ENCODE measurements at regions not wholly inside any gene's neighbourhood (a gene's known extent, or its start where the extent isn't known, plus 50 kb on each side); places are given as distances from the start of the nearest gene placed in this dataset.

- TF ChIP-seq, protein P1, sequence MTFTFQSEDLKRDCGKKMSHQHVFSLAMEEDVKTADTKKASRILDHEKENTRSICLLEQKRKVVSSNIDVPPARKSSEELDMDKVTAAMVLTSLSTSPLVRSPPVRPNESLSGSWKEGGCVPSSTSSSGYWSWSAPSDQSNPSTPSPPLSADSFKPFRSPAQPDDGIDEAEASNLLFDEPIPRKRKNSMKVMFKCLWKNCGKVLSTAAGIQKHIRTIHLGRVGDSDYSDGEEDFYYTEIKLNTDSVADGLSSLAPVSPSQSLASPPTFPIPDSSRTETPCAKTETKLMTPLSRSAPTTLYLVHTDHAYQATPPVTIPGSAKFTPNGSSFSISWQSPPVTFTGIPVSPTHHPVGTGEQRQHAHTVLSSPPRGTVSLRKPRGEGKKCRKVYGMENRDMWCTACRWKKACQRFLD (tag by site-specific recombination; IDR thresholded peaks at IDR 0.05), result no peak
- no peak for TF ChIP-seq OVOL3 (tag by site-specific recombination; IDR thresholded peaks at IDR 0.05)
Observed at GRCh38 chr2:136373841-136374240, 255.9 kb upstream of the CXCR4 start (continued).

DNA sequence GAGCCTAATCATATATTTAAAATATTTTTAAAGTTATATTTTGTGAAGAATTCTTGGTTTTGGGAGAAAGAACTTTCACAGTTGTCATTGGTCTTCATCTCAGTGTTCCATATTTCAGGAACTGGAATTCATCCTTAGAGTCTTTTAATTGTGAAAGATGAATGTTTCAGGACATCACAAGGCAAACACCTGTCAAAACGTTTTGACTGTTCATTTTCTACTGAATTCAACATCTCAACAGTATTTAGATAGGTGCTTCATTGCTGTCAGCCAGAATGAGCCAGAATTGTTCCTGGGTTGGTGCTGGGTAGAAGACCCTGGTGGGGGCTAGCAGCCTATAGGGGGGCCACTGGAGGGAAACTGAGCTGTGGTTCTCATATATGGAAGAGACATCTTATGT, 255.1 kb upstream of the CXCR4 start:
- Histone ChIP-seq H3K9me3 (ENCODE audit: control insufficient read depth, insufficient read depth, low read depth, low read length) (no peaks in the 10 kb centered on the region), H3K36me3 (ENCODE audit: control insufficient read depth in 2 of 2, insufficient read depth in 1 of 2, low read length in 2 of 2) (no peaks in the 10 kb centered on the region), H3K27ac (ENCODE audit: extremely low read depth, low read depth, low read length) (no peak overlapping the region), H3K4me3 (ENCODE audit: low read depth, low read length) (no peak overlapping the region), H3K4me1 (ENCODE audit: control insufficient read depth, insufficient read depth, low read length) (no peaks in the 10 kb centered on the region)
- no peak for TF ChIP-seq SCRT2 (tag by site-specific recombination; IDR thresholded peaks at IDR 0.05)
- TF ChIP-seq ZNF792 (tag by site-specific recombination; IDR thresholded peaks at IDR 0.05), result no peak
- no peak for TF ChIP-seq FEZF1 (tag by site-specific recombination; IDR thresholded peaks at IDR 0.05)
- TF ChIP-seq GFI1B (tag by site-specific recombination; IDR thresholded peaks at IDR 0.05), result no peak
- no peak for TF ChIP-seq REPIN1 (tag by site-specific recombination; IDR thresholded peaks at IDR 0.05; ENCODE audit: low read depth)
- no peak for TF ChIP-seq ZSCAN16 (tag by site-specific recombination; IDR thresholded peaks at IDR 0.05)
- no peak for TF ChIP-seq ZNF266 (tag by site-specific recombination; IDR thresholded peaks at IDR 0.05; ENCODE audit: low read depth)
- TF ChIP-seq ZNF416 (tag by site-specific recombination; IDR thresholded peaks at IDR 0.05), result no peak
- CTCF ChIA-PET, result interaction anchor here (2.6 kb wide), 1 partner anchor 459 kb away, joined by 14 read pairs; no protein-coding TSS in a partner anchor
- POLR2A ChIA-PET, result no interaction called here

DNA sequence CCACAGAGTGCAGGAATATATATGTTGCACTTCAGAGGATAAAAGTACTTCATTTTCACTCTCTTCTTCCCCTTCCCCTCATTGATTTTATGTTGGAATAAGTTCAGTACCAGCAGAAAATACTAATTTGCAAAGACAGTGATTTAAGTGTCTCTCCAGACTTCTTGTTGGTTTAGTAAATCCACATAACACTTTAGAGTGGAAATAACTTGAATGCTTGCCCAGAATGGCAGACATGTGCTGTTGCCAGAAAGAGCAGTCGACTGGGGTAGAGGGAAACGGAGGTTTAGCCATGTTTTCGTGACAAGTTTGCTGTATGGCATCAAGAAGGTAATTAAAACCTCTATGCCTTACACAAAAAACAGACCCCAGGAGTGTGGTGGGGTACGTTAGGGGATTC, 246.0 kb upstream of the CXCR4 start:
- no peaks in the 10 kb centered on the region for H3K9me3 ChIP-seq (ENCODE audit: control insufficient read depth, insufficient read depth, low read depth, low read length)
- H3K27ac ChIP-seq (ENCODE audit: extremely low read depth, low read depth, low read length), result no peak overlapping the region
- no peaks in the 10 kb centered on the region for H3K4me1 ChIP-seq (ENCODE audit: control insufficient read depth, insufficient read depth, low read length)
- H3K4me3 ChIP-seq (ENCODE audit: low read depth, low read length), result no peak overlapping the region
- CTCF ChIA-PET, result no interaction called here
- POLR2A ChIA-PET, result no interaction called here
- TF ChIP-seq ZNF837 (tag by site-specific recombination; IDR thresholded peaks at IDR 0.05) (no peak), REPIN1 (tag by site-specific recombination; IDR thresholded peaks at IDR 0.05; ENCODE audit: low read depth) (no peak), ZNF768 (tag by site-specific recombination; IDR thresholded peaks at IDR 0.05) (no peak), ZNF133 (tag by site-specific recombination; IDR thresholded peaks at IDR 0.05) (no peak), HOXD13 (CRISPR knock-in tag; IDR thresholded peaks at IDR 0.05; ENCODE audit: borderline replicate concordance) (no peak), ZSCAN23 (tag by site-specific recombination; IDR thresholded peaks at IDR 0.05) (no peak), ZBTB1 (tag by site-specific recombination; IDR thresholded peaks at IDR 0.05) (no peak), ZNF785 (tag by site-specific recombination; IDR thresholded peaks at IDR 0.05) (no peak), KLF1 (tag by site-specific recombination; IDR thresholded peaks at IDR 0.05) (no peak), ZNF274 (IDR thresholded peaks at IDR 0.05; ENCODE audit: low read length) (no peak), ZNF274 (tag by site-specific recombination; IDR thresholded peaks at IDR 0.05; ENCODE audit: borderline replicate concordance) (no peak)
- TF ChIP-seq, protein P2, sequence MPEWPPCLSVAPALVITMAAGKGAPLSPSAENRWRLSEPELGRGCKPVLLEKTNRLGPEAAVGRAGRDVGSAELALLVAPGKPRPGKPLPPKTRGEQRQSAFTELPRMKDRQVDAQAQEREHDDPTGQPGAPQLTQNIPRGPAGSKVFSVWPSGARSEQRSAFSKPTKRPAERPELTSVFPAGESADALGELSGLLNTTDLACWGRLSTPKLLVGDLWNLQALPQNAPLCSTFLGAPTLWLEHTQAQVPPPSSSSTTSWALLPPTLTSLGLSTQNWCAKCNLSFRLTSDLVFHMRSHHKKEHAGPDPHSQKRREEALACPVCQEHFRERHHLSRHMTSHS (tag by site-specific recombination; IDR thresholded peaks at IDR 0.05), result no peak
- TF ChIP-seq, protein P3, sequence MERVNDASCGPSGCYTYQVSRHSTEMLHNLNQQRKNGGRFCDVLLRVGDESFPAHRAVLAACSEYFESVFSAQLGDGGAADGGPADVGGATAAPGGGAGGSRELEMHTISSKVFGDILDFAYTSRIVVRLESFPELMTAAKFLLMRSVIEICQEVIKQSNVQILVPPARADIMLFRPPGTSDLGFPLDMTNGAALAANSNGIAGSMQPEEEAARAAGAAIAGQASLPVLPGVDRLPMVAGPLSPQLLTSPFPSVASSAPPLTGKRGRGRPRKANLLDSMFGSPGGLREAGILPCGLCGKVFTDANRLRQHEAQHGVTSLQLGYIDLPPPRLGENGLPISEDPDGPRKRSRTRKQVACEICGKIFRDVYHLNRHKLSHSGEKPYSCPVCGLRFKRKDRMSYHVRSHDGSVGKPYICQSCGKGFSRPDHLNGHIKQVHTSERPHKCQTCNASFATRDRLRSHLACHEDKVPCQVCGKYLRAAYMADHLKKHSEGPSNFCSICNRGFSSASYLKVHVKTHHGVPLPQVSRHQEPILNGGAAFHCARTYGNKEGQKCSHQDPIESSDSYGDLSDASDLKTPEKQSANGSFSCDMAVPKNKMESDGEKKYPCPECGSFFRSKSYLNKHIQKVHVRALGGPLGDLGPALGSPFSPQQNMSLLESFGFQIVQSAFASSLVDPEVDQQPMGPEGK (tag by site-specific recombination; IDR thresholded peaks at IDR 0.05), result no peak
- H3K36me3 ChIP-seq (ENCODE audit: control insufficient read depth in 2 of 2, insufficient read depth in 1 of 2, low read length in 2 of 2), result no peaks in the 10 kb centered on the region
